ENCODE measurements at regions not wholly inside any gene's neighbourhood (a gene's known extent, or its start where the extent isn't known, plus 50 kb on each side); places are given as distances from the start of the nearest gene placed in this dataset.

DNA sequence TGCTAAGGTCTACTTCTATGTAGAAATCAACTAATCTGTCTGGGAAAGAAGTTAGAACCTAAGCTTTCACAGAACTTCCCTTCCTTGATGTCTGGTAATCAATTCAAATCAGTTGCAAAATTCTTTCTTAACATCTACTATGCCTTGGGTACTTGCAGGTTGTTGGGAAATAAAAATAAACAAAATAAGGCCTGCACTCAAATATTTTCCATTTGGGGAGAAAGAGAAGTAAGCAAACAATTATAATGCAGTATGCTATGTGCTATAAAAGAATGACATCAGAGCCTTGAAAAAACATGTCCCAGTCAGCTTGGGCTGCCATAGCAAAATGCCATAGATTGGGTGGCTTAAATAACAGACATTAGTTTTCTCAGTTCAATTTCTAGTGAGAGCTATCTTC, 425.9 kb upstream of the DCN start:
- no peak for DNase-seq

DNA sequence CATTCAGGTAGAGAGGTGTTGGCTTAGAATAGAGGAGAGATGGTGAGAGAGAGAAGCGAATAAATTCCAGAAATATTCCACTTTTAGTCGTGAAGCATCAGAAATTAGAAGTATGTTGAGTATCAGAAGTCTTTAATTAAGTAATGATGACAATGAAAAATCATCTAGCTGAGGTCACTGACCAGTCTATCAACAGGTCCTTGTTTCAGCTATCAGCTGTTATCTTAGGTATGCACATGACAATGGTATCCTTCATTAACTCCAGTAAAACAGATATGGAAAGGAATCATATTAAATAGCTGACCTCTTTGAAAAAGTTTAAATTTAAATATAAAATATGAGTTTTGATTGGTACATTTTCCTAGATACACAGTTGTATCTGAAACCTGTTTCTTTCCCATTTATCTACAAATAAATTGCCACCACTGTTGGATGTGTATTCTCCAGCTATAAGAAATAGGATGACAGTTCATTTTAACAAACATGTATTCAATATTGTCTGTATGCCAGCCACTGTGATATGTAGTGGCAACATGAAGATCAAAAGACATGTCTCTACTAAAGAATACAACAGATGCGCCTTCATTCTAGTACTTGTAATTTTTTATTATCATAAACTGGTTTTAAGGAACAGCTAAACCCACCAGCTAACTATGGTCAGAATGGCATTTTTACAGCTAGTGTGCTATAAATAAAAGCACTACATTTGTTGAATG, 424.2 kb upstream of the DCN start:
- no peak for DNase-seq

DNA sequence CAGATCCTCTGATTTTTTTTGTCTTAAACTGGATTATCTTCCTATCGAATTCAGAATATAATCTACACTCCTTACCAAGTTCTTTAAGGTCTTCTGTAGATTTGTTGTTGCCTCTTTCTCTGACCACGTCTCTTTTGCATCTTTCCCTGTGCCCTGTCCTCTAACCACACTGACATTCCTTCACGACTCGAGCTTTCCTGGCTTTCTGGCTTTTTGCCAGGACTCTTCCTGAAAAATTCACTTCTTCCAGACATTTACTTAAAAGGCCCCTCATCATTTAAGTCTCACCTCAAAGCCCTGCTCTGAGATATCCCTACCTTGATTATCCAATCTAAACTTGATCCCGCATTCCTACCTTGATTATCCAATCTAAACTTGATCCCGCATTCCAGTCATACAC, 422.3 kb upstream of the DCN start:
- no peak for DNase-seq

DNA sequence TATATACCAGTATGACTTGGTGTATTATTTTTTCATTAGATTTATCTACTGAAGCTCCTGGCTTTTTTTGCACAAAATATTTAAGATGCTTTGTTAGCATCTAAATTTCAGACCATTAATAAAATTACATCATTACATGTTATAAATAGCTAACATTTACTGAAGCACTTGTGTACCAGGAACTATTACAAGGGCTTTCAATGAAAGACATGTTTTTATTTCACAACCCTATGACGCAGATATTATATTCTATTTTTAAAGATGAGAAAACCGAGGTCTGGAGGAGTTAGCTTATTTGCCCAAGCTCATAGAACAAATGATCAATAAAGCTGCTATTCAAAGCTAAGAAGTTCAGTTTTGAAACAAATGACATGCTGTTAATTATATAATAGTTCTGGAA, 420.4 kb upstream of the DCN start:
- DNase-seq = no peak

DNA sequence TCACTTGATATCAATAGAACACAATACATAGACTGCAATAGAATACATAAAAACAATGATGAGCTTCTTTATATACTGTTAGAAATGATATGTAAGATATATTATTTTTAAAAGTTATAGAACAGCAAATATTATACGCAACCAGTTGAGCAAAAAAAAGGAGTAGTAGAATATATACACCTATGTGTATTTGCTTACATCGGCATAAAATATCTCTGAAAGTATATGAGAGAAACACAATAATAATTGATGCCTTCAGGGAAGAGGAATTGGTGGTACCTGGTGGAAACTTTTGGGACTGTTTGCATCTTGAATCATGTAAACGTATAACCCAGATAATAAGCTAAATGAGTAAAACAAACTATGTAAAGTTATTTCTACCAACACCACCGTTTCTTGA, 418.4 kb upstream of the DCN start:
- no peak for DNase-seq

DNA sequence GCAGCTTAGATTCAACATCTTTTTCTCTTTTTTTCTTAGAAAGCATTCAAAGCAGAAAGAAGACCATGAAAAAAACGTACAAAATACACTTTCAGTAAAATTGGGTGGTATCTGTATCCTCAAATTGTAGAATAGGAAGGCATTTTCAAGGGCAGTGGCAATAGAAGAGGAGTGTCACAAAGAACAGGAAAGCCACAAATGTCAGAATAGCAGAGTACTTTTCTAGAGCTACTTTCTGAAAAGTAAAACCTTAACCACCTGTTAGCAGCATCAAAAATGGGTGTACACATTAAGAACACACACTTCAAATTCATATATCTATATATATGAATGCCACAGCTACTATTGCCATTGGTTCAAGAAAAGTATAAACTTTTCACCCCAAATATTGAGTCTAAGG, 412.1 kb upstream of the DCN start:
- no peak for DNase-seq

DNA sequence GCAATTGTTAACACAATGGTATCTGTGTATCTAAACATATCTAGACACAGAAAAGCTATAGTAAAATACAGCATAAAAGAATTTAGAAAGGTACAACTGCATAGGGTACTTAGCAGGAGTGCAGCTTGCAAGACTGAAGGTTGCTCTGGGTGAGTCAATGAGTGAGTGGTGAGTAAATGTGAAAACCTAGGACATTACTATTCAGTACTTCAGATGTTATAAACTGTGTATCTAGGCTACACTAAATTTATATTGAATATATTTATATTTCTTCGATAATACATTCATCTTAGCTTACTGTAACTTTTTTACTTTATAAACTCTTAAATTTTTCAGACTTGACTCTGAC, 409.0 kb upstream of the DCN start:
- no peak for DNase-seq

DNA sequence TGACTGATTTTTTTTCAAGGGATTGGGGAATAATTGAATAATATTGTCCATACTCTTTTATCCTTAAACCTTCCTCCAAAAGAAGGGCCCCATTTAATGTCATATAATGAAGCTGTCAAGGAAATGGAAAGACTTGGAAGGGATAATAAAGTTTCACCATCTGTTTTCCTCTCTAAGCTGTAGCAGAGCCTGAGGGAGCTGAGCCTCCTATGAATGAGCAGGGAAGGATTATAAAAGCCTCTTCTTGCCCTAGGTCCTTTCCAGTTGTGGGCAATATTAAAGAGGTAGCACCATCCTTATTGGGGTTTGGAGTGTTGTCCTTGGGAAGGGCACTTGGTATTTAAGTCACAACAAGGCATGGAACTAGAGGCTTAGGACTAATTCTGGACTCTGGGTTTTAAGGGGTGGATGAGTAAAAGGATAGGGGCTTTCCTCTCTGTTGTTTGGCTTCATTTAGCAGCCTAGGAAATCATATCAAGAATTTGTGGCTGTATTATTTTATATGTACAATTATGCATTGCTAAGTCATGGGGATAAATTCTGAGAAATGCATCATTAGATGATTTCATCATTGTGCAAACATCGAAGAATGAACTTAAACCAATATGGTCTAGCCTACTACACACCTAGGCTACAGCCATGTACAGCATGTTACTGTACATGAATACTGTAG, 408.5 kb upstream of the DCN start:
- DNase-seq = no peak

DNA sequence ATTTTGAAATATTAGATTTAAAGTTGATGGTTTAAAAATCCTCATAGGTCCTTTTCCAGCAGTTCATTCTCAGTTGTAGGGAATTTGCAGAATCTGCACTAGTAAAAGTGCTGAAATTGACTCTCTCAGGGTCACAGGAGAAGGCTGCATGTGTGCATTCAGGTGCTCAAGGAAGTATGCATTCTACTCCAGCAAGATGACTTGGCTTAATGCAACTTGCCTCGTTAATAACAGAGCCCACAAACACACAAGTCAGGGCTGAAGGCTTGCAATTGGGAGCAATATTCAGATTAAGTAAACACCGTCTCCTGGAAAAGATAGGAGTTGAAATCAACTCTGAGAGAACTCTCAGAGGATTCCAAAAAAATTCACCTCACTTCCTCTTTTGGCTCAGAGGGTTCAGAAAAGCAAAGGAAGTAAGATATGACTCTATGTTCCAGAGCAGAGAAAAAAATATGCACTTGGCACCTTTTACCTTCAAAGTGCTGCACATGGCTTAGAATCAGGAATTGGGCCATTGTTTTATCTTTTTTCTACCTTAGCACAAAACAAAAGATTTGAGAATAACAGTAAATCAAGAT, 406.3 kb upstream of the DCN start:
- DNase-seq = no peak

DNA sequence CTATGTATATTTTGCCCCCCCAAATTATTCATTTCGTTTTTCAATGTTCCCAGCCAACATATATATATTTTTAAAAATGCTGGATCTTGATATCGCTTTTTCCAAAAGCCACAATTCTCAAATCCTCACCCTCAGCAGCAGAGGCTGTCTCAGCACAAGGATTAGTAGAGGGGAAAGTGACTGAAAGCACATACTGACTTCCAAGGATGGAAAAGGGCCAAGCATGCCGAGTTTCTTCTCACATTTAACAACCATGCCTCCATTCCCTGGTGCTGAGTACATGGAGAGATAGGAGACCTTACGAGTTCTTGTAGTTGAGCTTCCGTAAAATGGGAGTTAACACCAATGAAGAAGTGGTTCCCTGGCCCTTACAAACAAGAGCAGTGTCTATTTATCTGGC, 403.4 kb upstream of the DCN start:
- DNase-seq = no peak

DNA sequence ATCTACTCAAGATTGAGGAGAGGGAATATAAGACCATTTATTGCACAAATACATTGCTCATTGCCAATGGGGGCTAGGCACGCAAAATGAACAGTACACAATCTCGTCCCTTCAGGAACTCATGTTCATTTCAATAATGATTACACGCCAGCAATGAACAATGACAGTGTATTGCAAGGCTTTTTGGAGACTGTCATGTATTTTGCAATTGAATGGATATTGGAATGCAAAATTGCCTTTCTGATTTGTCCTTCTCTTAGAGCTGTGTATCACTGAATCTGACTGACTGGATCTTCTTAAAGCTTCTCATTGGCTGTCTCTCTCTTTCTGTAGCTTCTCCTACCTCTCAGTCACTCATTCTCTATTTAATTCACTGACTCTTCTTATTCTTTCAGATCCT, 400.2 kb upstream of the DCN start:
- no peak for DNase-seq

DNA sequence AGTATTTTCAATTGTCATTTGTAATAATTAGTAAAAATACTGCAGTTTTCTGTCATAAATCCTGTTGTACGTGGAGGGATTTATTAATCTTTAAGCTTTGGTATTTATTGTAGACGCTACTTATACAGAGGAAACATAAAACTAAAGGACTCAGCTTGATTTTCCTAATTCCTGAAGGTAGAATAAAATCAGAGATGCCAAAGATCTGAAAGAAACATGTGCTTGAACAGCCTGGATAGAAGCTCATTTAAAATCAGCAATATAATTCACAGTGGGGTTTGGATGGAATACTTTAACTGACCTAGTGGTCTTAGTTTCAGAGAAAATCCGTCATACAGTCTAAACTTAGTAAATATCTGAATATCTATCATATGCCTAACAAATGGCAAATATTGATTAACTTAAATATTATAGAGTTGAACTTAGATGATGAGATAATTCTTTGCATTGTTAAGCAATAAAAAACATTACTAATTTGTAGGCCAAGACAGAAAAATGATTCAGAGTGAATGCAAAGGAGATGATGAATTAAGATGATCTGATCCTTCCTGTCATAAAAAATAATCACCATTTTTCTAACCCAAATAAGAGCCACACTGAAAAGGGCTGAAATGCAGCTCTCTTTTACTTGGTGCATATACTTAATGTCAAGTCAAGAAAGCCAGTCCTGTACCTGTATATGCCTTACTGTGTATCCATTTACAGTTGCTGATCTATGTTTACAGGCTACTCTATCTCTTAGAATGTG, 397.1 kb upstream of the DCN start:
- no peak for DNase-seq

DNA sequence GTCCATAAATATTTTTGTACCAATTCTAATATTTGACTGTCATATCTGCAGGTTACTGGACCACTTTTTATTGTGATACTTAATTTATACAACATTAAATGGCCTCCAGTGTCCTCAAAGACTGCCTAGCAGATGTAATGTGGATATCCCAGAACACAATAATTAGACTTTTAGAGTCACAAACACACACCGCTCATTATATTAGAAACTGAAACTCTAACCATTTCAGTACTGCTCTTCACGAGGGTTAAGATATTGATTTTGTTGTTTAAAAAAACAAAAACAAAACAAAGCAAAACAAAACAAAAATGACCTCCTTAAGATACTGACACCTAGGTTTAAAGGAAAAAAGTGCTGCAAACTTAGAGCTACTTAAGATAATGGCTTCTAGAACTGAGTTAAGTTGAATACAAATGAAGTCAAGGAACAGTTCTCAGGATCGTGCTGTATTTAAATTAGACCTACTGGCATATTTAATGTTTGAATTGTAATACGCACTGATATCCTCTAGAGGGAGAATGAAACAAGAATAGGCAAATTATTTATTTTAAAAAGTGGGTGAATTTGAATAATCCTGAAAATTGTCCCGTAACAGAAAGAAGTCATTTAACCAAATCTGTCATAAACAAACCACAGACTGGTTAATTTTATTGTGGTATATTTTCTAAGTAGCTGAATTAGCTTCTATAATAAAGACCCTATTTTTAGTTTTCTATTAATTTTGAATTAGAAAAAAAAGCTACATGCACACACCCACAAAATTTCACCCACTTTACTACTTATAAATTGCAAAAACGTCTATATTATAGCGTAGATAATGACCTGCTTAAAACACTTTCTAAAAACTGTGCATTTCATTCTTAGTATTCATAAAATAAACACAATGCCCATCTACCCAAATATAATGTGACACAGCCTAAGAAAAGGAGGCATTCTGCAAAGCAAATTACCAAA, 395.2 kb upstream of the DCN start:
- DNase-seq = peak; percentile 44

DNA sequence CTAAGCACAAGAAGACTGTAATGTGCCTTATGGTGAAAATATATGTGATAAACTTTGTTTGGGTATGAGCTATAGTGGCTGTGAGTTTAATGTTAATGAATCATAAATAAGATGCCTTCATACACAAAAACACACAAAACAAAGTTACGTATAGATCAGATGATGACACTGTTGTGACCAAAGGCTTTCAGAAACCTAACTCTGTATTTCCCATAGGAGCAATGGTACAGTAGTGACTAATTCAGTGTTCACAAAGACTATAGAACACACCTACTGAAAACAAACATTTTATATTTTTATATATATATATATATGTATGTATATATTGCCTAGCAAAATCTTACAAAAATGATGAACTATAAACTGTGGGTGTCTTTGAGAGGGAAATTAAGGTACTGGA, 393.8 kb upstream of the DCN start:
- DNase-seq = no peak

DNA sequence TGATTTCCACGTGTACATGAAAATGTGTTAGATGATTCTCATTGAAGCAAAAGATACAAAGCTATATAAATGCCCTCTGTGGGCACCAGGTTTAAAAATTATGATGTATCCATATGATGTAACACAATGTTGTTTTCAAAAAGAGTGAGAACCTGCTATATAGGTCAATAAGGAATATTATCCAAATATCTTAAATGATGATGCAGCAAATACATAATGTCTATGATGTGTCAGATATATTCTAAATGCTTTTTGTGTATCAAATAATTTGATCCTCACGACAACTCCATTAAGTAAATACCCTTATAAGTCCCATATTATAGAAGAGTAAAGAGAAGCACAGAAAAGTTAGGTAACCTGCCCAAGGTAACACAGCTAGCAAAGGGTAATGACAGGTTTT, 393.0 kb upstream of the DCN start:
- no peak for DNase-seq

DNA sequence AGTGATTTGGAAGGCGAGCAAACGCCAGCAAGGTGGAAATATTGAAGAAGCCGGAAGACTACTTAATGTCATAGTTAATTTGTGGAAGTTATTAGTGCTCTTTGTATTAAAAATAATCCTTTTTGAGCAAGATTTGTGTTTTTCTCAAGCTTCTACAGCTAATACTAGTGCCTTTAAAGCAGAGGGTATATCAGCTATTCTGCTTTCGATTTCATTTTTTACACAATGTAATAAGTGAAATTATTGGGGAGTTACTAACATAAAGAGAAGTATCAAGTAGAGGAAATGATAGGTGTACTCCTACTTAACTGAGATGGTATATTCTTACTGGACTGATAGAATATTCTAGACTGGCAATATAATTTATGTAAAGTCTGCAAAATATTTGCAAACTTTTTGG, 392.4 kb upstream of the DCN start:
- no peak for DNase-seq

DNA sequence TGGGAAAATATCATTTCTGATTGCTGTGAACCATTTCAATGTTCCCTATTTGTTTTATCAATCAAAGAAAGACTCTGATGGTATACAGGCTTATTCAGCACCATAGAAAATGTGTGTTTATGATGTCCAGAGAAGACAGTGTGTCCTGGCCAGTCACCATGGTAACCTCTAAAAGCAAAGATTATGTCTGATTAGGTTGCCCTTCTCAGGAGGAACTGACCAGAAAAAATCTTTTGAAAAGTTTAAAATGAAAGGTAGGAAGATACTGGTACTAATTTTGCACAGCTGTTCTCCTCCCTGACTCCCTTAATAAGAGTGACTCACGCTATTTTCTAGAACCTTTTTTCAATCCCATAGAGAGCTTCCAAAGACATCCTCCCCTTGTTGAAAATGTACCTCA, 391.8 kb upstream of the DCN start:
- DNase-seq = no peak

DNA sequence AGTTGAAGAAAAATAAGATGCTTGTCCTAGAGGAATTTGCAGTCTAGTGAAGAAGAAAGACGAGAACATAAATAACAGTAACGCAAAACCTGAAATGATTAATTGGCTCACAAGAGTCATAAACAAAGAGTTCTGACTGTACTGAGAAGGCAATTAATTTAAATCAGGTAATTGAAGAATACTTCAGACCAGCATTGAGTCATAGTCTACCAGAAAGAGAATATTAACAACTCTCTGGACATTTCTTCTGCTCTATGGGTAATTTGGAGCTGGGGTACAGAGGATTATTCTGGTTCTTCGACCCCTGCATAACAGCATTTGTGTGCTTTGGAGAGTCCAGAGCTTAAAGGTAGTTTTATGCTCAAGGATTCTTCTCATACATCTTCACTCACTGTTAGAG, 390.3 kb upstream of the DCN start:
- DNase-seq = no peak

DNA sequence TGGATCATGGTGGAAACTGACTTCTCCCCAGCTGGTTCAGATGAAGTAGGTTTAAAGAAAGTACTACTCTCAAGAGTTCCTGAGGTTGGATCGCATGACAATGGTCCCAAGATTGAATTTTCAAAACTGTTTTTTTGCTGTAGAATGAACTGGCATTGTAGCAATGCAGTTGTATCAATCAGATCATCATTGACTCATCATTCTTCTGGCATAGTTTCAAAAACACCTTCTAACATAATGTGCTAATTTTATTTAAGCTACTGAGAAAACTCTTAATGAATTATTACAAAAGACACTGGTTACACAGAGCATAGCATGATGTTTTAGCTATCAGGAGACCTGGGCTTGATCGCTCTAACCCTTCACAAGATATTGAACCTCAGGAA, 384.5 kb upstream of the DCN start:
- DNase-seq = no peak

DNA sequence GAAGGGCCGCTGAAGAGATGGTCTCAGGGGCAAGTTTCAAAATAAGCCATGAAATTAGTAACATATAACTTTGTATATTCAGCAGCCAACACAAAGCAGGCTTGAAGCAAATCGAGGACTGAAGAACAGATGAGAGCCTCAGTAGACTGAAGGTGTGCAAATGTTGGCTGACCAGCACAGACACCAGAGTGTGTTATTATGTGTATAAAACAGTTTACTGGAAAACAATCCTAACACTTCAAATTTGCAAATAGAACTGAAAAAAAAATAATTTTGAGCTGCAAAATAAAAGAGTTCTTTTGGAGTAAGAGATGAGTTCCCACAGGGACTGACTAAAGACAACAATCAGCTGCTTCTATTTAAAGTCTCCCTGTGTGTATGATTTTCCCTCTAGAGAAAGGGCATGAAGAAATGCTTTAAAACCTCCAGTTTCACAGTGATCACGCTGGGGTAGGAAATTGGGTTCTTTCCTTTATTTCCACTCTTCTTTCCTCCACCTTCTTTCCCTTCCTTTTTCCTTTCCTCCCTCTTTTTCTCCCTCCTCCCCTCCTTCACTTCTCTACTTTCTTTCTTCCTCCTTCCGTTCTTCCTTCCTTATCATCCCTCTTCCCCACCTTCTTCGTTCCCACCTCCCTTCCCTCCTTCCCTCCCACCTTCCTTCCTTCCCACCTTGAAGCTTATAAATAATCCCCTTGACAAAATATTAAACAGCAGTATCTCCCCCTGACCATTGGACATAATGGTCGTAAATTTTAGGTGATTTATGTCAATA, 383.9 kb upstream of the DCN start:
- DNase-seq = no peak

DNA sequence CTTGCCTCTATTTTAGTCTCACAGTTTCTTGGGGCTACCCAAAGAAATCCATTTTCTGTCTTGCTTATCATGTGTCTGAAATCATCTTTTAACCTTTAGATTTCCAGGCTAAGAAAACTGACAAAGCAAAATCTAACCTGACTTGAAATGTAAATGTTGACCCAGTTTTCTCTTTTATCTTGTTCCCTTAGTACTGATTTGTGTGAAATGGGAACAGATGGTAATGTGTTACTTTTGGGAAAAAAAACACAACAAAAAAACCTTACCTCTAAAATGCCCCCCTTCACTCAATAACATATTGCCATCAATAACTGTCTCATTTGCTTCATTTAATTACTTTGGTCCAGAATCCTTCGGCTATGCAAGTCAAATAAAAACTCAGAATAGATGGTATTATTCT, 383.2 kb upstream of the DCN start:
- DNase-seq = no peak

DNA sequence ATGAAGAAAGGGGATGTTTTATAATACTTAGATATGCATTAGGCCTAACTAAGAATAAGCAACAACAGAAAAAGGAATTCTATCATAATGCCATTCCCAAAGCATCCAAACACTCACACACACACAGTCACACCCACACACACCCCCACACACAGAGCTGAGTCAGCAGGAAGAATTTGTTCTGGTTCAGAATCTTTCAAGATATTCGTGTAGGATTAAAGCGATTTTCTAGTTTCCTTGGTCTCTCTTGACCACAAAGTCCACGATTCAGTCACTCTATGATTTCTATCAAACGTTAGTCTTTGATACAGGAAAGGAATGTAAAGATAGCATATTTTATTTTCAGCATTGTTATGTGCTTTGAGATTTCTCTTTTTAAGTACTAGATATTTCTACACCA, 382.6 kb upstream of the DCN start:
- DNase-seq = no peak
